ENCODE measurements at regions not wholly inside any gene's neighbourhood (a gene's known extent, or its start where the extent isn't known, plus 50 kb on each side); places are given as distances from the start of the nearest gene placed in this dataset.
"Not testable (repeated sequence)": the region's sequence is repeated elsewhere in the genome, so short reads cannot be mapped to it uniquely, and the experiment has no call there.

DNA sequence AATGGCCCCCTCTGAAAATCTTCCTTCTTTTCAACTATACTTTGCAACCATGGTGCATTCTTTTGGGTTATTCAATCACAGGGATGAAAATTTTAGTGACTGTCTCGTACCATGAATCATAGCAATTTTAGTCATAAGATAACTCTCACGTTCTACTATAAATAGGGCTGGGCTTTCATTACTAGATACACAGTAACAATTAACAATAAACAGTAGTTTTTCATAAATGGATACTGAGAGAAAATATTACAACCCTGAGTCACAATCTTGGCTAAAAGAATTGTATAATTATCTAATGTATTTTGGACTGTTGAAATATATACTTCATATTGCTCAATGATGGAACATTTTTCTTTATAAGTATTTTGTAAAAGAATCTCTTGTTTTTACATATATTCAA lies 96.1 kb downstream of the TEX35 start:
- DNase-seq = no peak

DNA sequence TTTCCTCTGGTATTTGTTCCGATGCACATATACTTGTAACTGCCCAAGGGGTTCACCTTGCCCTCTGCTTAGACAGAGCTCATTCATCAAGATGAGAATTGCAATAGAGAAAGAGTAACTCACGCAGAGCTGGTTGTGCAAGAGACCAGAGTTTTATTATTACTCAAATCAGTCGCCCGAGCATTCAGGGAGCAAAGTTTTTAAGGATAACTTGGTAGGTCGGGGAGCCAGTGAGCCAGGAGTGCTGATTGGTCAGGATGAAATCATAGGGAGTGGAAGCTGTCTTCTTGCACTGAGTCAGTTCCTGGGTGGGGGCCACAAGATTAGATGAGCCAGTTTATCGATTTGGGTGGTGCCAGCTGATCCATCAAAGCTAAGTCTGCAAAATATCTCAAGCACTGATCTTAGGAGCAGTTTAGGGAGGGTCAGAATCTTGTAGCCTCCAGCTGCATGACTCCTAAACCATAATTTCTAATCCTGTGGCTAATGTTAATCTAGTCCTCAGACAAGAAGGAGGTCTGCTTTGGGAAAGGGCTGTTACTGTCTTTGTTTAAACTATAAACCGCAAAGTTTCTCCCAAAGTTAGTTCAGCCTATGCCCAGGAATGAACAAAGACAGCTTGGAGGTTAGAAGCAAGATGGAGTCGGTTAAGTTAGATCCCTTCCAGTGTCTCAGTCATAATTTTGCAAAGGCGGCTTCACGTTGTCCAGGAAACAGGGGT lies 97.9 kb downstream of the TEX35 start:
- not testable (repeated sequence) for DNase-seq

DNA sequence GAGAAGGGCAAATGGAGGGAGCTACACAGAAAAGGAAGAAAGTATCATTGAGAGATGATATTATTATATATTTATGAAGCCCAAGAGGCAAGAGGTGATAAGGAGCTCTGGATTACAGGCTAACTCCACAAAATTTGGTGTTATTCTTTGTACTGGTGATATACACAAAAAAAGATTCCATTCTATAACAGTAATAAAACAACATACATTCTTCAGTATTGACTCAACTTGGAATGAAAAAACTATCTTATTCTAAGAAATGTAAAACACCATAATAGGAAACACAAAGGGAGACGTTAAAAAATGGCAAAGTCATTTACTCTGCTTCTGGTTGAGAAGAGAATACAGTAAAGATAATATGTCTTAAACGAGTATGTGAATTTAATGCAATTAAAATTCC lies 99.4 kb downstream of the TEX35 start:
- no peak for DNase-seq

DNA sequence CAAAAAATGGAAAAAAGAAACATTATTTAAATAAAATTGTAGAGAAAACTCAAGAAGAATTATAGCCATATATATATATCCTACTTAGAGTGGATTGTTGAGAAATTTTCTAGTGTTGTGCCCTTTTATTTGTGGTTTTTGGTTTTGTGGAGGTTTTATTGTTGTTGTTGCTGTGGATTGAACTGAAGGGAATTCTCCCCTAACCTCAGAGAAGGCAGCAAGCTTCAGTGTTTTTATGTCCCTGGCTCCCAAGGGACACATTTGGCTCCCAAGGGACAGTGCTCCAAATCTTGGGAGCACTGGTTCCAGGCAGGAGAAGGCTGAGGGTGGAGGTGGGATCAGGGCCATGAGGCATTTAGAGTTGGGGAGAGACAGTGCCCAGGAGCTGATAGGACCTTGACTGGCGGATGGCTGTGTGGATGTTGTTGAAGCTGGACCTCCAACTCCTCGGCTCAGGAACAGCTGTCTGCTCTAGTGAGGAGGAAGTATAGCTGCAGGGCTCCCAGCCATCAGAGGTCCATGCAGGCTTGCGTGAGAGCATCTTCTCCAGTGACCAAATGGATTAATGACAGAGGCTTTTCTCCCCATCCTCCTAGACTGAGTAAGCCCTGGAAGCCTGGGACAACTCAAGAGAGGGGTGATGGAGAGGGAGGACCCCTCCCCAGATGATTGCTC lies 100.5 kb downstream of the TEX35 start:
- no peak for DNase-seq

DNA sequence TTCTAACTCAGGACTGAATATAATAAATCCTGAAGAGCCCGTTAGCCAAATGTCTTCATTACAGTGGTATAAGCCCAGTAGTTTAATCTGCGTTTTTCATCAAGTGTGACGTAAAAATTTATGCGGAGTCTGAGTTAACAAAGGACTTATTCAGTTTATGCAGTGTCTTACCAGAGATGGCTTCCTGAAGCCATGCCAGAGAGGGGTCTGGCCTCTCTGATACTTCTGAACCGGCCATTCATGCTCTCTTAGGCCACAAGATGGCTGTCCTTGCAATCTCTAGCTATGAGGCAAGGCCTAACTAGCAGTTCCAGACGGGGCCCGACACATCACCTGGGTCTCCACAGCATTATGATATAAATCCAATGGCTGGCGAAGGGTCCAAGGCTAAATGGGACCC lies 101.4 kb downstream of the TEX35 start:
- peak; percentile 17 for DNase-seq

DNA sequence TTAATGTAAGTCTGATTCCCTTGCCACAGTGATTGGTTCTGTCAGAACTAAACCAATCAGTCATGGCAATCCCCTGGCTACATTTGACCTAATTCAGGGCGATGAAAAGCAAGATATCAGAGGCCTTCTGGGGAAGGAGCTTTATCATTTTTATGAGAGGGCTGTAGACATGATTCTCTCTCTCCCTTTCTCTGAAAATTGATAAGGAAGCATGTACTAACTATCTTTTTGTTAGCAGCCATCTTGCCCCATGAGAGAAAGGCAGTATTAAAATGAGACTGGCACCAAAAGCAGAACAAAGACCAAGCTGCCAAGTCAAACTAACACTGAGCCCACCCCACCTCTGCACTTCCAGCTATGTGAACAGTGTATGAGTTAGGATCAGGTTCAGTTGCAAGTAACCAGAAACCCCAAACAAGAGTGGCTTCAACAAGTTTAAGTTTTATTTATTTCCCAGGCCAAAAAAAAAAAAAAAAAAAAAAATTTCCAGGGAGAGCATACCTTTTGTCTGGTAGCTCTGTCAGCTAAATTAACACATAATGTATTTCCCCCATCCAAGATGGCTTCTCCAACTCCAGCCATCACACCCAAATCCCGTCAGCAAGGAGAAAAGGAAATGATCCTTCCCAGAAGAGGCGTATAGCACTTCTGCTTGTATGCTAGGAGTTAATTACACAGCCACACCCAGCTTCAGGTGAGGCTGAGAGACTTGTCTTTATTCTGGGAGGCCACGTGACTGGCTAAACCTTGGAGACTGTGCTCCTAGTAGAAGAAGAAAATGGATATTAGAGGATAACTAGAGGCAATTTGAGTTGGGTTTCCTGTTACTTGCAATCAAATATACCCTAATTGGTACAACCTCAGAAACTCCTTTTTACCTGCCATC lies 105.8 kb upstream of the RALGPS2 start:
- DNase-seq = no peak

DNA sequence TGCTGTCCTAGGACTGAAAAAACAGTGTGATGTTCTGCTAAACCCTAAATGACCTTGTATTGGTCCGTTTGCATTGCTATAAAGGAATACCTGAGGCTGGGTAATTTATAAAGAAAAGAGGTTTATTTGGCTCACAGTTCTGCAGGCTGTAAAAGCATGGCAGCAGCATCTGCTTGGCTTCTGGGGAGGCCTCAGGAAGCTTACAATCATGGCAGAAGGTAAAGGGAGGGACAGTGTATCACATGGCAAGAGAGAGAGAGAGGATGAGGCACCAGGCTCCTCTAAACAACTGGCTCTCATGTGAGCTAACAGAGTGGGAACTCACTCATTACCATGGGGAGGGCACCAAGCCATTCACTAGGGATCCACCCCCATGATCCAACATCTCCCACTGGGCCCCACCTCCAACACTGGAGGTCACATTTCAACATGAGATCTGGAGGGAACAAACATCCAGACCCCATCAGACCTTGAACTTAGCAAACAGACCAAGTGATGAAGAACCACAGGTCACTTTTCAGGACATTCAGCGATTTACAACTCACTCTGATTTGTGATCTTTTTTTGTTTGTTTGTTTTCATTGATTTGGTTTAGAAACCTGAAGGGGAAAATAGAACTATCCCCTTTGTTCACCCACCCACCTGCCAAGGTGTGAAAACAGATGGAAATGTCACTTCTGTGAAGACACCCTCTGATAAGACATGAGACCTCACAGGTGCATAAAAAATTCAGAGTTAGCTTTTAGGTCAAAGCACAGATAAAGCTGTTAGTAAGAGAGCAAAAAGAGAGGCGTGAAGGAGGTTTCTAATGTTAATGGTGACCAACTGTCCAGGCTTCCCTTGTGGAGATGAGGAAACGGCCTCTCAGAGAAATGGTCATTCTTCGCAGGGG lies 104.2 kb upstream of the RALGPS2 start:
- no peak for DNase-seq

DNA sequence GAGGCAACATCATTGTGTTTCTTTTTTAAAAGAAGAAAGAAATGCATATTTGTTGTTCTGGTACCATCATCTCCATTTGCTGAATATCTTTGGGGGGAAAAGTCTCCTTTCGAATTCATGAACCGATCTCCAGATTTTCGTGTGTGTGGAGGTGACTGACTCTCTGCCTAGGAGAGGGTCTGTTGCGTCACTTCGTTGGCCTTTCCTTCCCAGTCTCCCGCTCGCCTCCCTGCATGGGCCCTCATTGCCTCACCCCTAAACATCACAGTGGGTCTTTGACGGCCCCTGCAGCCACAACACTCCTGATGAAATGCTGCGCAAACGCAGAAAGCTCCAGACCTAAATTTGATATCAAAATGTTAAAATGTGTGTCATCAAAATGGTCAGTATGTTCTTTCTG lies 103.2 kb upstream of the RALGPS2 start:
- no peak for DNase-seq

DNA sequence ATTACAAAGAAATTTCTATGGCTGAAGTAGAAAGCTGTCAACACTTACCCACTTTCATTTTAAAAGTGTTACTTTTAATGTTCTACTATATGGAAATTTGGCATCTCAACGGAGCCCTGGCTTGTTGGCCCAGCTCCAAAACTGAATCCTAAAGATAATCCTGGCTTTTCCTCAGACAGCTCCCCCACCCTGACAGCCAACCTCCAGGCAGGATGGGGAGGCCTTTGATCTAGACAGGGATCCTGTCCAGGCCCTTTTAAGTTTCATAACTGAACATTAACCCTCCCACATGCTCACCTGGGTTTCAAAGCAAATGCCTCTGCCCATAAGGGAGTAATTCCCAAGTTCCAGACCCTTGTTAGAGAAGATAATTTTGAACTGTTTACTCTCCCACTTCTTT lies 99.3 kb upstream of the RALGPS2 start:
- no peak for DNase-seq

DNA sequence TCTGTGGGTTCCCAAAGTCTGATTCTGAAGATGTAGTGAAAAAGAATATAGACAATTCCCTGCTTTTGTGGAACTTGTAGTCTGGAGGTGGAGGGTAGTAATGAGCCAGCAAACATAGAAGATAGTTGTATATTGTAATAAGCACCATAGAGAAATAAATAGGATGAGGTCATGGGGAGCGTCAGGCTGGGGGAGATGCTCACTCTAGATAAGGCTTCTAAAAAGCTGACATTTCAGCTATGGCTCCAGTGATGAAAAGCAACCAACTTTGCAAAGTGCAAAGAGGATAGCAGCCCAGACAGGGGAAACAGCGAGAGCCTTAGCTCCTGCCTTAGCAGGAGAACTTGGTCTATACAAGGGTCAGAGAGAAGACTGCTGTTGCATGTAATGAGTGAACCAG lies 98.0 kb upstream of the RALGPS2 start:
- DNase-seq = no peak

DNA sequence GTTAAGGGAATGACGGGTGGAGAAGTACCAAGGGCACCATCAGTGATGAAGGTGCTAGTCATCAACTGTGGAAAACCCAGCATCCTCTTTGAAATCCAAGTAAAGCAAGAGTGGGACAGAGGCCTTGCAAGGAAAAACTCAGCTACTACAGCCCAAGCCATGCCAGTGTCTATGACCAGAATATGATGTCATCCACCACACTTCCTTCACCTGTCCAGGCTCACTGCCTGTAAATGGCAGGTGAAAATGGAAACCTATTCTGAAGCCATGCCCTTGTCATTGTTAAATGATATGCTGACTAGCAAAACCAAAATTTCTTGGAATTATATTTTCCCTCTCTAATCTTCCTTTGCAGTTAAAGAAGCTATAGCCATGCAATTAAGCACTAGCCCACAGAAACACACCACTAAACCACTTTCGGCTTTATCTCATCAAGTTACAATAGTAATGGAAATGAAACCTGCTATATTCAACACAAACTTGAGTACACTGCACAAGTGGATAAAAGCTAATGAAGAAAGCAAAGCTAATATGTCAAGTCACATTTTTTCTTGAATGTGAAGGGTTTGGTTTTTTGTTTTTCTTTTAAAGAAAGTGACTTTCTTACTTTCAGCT lies 96.3 kb upstream of the RALGPS2 start:
- peak; percentile 45 for DNase-seq

DNA sequence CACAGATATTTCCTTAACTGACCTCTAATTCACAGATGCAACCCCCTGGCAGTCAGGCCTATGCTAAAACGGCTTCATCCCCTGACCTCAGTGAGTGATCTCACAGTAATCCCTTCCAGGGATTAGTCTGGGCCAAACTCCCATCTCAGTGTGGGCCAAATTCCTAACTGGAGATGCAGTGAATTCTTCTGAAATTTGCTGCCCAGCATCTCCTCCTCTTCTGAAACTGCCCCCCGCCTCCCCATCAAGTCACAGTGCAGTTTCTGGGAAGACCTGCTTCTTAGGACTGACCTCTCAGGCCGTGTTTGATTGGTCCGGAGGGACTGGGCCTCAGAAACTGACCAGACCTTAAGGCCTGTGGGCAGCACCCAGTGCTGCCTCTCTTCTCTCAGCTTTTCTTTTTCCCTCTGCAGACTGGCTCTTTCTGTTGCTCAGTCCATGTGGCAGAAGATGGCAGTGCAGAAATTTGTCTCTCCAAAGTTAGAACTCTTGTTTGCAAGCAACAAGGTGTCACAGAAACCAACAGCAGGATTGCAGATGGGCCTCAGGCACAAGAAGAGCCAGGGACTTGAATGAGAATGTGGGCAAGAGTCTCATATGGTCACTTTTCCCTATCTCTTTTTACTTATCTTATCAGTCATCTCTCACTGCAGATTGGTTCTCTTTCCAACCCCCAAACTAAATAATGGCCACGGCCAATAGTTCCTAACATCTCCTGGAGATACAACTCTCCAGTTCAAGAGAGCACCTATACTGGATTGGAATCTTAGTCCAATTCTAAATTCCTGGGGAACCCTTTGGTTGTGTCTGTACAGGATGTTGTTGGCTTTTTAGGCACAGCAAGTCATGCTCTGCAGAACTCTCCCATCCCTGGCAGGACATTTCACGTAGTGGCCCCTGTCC lies 95.5 kb upstream of the RALGPS2 start:
- no peak for DNase-seq

DNA sequence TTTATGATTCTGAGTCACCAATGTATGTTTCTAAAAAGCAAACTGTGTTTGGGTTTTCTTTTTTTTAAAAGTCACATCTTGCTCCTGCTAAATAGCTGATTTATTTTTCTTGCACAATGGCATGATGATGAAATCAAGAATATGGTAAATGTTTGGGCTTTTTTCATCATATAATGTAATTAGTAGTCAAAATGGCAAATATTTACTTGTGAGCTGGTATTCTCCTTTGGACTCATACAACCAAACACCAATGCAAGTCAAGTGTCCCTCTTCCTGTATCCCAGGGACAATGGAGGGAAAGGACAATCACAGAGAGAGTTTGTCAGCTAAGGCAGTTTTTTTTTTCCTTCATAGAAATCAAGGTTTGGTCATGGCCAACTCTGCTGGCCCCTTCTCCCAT lies 94.6 kb upstream of the RALGPS2 start:
- DNase-seq = peak; percentile 41

DNA sequence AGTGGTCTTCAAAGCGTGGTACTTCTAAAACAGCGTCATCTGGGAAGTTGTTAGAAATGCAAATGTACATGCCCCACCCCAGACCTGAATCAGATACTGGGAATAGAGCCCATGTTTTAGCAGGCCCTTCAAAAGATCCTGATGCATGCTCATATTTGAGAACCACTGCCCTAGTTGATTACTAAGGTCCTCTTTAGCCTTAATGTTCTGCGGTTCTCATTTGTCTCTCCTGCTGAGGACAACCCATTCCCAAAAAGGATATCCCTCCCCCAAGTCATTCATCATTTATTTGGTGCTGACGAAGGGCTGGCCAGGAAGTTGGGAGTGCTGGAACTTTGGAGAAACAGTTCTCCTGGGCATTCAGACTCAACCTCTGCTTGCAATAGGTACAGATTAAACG lies 92.4 kb upstream of the RALGPS2 start:
- no peak for DNase-seq

DNA sequence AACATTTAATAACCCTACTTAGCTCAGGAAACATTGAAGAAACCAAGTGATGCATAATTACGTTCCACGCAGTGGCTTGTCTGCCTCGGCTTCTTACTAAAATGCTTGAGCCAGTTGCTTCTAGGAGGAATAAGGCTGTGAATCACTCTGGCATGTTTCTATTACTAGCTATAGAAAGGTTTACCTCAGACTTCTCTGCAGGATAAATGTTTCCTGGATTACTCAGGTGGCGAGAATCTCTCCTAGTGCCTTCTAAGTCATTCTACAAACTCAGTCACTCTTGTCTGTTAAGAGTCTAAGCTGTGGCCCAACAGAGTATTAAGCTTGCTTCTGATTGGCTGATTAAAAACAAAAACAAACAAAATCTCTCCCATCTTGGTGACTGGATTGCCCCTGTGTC lies 92.0 kb upstream of the RALGPS2 start:
- no peak for DNase-seq

DNA sequence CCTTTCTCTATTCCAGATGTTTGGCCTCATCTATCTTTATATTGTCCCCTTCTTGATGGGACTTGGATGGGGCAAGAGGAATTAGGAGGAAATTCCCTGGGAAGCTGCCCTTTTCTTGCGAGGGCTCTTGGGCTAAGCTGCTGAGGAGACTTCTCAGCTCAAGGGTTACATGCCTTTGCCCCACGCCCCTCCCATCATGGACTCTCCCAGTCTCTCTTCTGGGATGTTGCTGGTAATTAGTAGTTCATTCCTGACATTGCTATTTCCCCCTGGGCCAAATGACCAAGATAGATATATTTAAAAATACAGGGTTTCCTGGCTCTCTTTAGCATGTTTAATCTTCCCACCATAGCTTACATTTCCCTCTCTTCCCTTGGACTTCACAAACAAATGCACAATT lies 90.6 kb upstream of the RALGPS2 start:
- no peak for DNase-seq

DNA sequence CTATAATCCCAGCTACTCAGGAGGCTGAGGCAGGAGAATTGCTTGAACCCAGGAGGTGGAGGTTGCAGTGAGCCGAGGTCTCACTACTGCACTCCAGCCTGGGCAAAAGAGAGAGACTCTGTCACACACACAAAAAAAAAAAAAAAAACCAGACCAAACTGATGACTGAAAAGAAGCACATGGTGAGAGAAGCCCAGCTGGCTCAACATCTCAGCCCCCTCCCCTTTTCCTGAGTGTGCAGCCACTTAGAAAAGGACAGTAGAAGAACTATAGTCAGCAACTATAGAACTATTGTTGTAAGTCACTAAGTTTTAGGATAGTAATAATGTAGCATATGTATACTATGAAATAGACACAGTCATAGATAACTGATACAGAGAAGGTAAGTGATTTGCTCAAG lies 87.2 kb upstream of the RALGPS2 start:
- DNase-seq = no peak

DNA sequence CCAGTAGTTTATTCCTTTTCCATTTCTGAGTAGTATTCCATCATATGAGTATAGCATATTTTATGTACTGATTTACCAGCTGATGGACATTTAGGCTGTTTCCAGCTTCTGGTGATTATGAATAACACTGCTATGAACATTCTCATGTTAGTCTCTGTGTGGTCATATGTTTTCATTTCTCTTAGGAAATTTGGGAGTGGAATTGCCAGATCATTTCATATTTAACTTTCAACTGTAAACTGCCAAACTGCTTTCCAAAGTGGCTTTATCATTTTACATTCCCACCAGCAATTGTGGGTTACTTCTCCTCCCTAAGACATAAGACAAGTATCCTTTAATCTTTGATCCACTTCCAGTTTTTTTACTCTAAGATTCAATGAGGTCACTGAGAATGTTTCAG lies 85.7 kb upstream of the RALGPS2 start:
- DNase-seq = no peak

DNA sequence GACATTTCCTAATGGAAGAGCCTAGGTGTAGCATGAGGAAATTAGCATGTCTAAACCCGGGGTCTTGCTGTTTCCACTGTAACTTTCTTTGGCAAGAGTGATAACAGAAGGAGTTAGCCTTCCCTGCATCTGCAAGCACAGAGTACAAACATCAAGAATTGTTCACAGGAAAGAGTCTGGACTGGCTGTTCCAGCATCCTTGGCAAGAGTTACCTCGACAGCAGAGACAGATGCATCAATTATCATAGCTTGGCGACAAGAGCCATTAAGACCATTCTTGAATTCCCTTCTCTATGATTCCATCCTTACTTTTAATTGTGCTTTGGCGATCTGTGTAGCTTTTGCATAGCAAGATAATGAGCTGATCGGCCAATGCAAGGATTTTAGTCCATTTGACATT lies 82.8 kb upstream of the RALGPS2 start:
- no peak for DNase-seq

DNA sequence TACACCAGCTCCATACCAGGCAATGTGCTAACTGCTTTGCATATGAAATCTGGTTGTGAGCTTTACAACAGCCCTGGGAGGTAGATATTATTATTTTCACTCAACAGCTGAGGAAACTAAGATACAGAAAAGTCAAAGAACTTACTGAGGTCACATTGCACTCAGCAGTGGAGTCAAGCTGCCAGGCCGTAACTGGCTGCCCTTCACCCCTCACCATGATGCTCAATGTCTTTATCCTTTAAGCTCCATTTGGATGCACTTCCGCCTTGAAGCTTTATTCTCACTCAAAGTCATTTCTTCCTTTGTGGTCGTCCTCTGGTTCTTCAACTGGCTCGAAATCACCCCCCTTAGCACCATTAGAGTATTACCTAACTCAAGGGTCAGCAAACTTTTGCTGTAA lies 81.7 kb upstream of the RALGPS2 start:
- DNase-seq = no peak

DNA sequence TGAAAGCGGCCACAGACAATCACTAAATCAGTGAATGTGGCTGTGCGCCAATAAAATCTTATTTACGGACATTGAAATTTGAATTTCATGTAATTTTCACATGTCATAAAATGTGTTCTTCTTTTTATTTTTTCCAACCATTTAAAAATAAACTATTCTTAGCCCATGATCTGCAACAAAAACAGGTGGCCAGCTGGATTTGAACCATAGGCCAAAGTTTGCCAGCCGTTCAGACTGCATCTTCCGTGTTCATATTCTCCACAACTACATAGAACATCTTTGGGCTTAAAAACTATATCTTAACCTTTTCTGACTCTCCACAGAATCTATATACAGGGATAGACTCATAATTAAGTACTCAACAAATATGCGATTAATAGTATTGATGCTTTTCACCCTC lies 81.2 kb upstream of the RALGPS2 start:
- DNase-seq = no peak

Measured in DMS53 (cell line).